ENCODE measurements at regions not wholly inside any gene's neighbourhood (a gene's known extent, or its start where the extent isn't known, plus 50 kb on each side); places are given as distances from the start of the nearest gene placed in this dataset.

GRCh38 chr18:72638376-72638775 lies 94.2 kb upstream of the CBLN2 start:
- TF ChIP-seq CTCF (conservative IDR thresholded peaks at IDR 0.05; ENCODE audit: low read depth, low read length), result no peak
- no peak for TF ChIP-seq EZH2 (IDR thresholded peaks at IDR 0.05; ENCODE audit: borderline replicate concordance, low read depth, low read length, poor library complexity, severe bottlenecking)
